HG03521 (cell line): ENCODE measurements at regions not wholly inside any gene's neighbourhood (a gene's known extent, or its start where the extent isn't known, plus 50 kb on each side); places are given as distances from the start of the nearest gene placed in this dataset.
"Not testable (repeated sequence)": the region's sequence is repeated elsewhere in the genome, so short reads cannot be mapped to it uniquely, and the experiment has no call there.

Experiments used
- ATAC-seq: cut with Tn5 transposase; IDR thresholded peaks from one replicate; pipeline ENCODE4 v1.9.1; 2021; ENCODE audit warnings: mild to moderate bottlenecking, moderate library complexity; ENCODE audit not compliant: unreplicated experiment

GRCh38 chr13:99792079-99792921, 179.3 kb downstream of the ZIC5 start:
- ATAC-seq = no peak

GRCh38 chr13:99782669-99783068, 188.9 kb downstream of the ZIC5 start:
- no peak for ATAC-seq

- ATAC-seq = no peak
Observed at GRCh38 chr13:99778500-99778899, 193.1 kb downstream of the ZIC5 start.

GRCh38 chr13:99777873-99778272, 193.7 kb downstream of the ZIC5 start:
- ATAC-seq = no peak

- no peak for ATAC-seq
Observed at GRCh38 chr13:99774644-99775043, 196.9 kb downstream of the ZIC5 start.

DNA sequence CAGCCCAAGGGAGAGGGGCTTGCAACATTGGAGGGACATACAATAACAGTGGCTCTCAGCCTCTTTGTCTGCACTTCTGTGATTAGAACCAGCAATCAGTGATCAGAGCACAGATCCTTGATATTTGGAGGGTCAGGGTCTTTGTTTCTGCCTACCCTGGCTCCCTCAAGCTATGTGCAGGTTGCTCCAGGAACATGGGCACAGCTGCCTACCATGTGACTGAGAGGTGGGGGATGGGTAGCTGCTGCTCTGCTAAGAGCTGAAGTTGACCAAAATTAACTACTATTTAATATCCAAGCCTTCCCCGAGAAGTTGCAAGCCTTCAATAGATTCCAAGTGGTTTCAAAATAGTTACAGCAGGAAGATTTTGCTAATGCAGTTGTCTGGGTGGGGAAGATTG, 202.6 kb downstream of the ZIC5 start:
- no peak for ATAC-seq

DNA sequence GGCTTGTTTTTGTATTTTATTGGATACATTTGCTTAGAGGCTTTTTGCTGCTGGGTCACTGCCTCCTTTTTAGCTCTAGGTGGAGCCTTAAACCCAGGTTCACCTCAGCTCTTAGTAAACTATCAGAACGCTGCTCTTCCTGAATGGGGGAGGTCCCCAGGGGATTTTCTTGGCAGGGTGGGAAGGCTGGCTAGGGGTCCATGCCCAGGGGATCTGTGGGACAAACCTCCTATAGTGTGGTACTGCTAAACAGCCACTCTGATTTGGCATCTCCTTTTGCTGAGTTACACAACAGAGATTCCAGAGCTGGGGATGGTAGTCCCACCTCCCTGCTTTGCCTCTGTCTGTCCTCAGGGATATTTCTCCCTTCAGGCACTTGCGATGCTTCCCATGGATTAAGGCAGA, 204.9 kb downstream of the ZIC5 start:
- no peak for ATAC-seq

- no peak for ATAC-seq
Observed at GRCh38 chr13:99765869-99766268, 205.7 kb downstream of the ZIC5 start.

GRCh38 chr13:99760456-99760855, 211.1 kb downstream of the ZIC5 start:
- no peak for ATAC-seq

- no peak for ATAC-seq
Observed at GRCh38 chr13:99759163-99759552, 212.4 kb downstream of the ZIC5 start.

DNA sequence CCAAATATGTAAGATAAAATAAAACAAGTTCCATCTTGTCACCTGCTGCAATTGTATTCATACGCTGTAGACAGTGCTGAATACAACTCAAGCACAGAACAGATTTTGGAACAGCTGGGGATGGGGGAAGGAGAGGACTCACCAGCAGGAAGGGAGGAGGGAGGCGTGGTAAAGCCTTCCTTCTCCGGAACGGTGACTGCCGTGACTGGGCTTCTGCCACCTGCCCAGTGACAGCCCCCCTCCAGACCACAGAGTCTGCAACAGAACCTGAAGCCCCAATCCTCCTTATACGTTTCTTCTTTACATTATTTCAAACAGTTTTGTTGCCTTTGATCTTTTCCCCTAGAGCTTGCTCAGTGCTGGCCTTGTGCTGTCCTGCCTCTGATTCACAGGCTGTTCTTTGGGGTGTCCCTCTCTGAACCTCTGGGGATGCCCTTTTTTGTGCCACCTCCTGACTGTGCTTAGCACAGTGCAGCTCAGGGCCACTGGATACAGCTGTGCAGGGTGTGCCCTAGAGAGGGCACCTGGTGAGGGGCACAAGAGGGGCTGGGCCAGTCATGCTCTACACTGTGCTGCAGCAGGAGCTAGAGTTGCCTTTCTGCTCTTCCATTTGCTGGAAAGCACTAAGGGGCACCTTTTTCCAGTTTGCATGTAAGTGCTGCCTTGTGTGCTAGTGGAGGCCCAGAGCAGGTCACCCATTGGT, 213.0 kb downstream of the ZIC5 start:
- no peak for ATAC-seq

- no peak for ATAC-seq
Observed at GRCh38 chr13:99757756-99758459, 213.7 kb downstream of the ZIC5 start.

DNA sequence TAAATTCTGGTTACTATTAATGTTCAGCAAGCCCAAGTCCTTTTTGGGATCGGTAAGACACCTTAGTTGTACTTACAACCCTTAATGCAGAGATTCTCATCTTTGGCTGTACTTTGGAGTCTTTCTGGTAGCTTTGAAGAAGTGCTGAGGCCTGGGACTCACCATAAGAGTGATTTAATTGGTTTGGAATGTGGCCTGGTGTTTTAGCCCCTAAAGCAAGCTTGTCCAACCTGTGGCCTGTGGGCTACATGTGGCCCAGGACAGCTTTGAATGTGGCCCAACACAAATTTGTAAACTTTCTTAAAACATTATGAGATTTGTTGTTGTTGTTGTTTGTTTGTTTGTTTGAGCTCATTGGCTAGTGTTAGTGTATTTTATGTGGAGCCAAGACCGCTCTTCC, 215.3 kb downstream of the ZIC5 start:
- no peak for ATAC-seq

DNA sequence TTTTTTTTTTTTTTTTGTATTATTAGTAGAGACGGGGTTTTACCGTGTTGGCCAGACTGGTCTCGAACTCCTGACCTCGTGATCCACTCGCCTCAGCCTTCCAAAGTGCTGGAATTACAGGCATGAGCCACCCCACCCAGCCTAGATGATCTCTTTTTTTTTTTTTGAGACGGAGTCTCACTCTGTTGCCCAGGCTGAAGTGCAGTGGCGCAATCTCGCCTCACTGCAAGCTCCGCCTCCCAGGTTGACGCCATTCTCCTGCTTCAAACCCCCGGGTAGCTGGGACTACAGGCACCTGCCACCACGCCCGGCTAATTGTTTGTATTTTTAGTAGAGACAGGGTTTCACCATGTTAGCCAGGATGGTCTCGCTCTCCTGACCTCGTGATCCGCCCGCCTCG, 216.8 kb downstream of the ZIC5 start:
- ATAC-seq = not testable (repeated sequence)

GRCh38 chr13:99752373-99752772, 219.2 kb downstream of the ZIC5 start:
- ATAC-seq = no peak

DNA sequence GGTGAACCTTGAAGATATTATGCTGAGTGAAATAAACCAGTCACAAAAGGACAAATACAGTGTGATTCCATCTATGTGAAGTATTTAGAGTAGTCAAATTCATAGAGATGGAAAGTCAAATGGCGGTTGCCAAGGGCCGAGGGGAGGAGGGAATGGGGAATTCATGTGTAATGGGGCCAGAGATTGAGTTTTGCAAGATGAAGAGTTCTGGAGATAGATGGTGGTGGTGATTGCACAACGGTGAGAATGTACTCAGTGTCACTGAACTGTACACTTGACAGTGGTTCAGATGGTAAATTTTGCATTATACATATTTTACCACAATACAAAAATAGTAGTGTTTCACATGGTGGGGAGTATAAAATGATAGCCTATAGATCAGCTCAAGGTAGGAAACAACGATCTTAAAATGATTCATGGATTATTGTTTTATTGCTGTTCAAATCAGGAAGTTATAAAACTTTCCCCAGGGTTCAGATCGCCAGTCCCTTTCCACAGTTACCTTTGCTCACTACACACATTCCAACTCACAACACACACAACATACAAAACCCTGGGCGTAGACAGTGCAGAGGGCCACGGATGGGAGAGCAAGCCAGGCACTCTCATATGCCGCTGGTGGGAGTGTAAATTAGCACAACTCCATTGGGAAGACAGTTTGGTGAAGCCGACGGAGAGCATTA, 219.9 kb downstream of the ZIC5 start:
- no peak for ATAC-seq

DNA sequence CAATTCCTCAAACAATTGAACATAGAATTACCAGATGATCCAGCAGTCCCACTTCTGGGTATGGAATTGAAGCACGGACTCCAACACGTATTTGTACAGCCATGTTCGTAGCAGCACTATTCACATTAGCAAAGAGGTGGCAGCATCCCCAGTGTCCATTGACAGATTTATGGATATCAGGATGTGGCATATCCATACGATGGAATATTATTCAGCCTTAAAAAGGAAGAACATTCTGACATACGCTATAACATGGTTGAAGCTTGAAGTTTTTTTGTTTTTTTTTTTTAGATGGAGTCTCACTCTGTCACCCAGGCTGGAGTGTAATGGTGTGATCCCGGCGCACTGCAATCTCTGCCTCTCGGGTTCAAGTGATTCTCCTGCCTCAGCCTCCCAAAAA, 220.6 kb downstream of the ZIC5 start:
- ATAC-seq = no peak

GRCh38 chr13:99749271-99750019, 222.1 kb downstream of the ZIC5 start:
- ATAC-seq = no peak

DNA sequence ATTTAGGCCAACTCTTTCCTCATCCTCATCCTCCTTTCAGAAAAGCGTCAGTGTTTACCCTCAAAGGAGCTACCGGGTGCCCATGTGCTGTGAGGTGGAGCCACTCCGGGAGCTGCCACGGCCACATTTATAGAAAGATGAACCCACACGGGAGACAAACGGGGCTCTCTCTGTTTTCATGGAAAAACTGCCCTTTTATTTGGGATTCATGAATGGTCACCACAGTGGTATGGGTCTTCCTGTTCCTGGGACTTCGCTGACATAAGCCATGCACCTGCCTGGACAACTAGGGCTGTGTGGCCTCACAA, 224.2 kb downstream of the ZIC5 start:
- ATAC-seq = no peak

GRCh38 chr13:99746637-99747402, 224.7 kb downstream of the ZIC5 start:
- ATAC-seq = no peak
